ENCODE measurements at regions not wholly inside any gene's neighbourhood (a gene's known extent, or its start where the extent isn't known, plus 50 kb on each side); places are given as distances from the start of the nearest gene placed in this dataset.
"Not testable (repeated sequence)": the region's sequence is repeated elsewhere in the genome, so short reads cannot be mapped to it uniquely, and the experiment has no call there.

DNA sequence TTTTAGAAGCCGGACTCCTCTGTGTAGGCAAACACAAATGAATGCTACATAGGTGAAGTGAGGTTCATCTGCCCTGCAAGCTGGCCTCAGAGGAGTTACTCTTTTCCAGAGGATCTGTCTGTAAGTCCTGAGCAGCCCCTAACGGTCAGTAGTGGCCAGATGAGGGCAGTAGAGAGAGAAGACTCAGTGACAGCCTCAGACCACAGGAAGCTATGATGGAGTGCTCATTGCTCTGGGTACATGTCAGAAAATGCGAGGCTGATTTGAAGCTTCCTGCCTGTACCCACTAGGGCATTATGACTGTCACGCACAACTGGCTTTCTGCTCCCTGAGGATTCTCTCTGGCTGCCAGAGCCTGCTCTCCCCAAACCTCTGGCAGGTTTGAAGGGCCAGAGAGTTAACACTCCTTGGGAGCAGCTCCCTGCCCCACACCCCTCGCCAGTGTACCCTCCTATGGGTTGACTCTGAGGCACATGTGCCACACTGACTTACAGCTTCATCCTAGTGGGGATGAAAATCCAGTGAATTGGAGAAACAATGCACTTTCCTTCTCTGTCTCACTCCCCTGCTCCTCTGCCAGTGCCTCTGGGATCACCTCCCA is 141.5 kb downstream of the GABRG2 start:
- peak; percentile 64 to 70 (median 68) for DNase-seq

DNA sequence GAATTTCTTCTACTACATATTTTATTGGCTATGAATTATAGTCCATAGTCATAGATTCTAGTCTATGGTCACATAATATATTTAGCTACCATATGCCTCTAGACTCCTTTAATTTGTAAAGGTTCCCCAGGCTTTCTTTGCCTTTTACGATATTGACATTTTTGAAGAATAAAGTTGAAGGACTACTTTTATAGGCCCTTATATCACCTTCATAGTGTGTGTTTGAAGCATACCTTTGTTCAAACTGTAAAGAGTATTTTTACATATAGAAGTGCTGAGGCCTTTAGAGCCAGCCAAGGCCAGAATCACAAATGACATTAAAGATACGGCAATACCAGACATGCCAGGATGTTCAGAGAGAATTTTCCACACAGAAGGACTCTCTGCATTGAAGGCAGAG is 147.0 kb downstream of the GABRG2 start:
- no peak for DNase-seq

DNA sequence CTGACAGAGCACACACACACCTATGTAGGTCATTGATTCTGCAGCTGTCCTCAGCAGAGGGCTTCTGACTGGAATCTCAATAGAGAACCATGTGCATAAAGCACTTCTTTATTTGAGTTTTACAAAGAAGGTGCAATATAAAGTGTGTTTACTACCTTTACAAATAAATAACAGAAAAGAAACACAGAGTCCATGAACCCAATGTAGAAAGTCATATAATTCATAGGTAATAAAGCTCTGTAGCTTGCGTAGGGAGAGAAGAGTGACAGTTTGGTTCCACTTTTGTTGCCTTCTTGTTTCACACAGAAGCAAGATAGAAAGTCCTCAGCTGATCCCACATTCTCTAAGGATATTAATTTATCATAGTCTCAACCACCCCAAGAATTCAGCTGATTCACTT is 149.5 kb downstream of the GABRG2 start:
- no peak for DNase-seq

DNA sequence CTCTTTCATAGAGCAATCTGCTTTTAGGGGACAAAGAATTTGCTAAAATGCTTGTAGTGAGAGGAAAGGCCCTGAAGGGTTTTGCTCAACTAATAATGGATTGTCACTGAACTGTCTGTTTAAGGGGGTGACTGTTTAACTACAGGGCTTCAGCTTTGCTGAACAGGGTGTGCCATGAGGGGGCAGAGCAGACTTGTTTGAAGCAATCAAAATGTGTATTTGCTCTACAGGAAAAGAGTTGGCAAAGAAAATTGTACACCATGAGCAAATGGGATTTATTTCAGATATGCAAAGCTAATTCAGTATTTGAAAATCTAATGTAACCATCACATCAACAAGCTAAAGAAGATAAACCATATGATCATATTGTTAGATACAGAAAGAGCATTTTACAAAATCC is 154.3 kb downstream of the GABRG2 start:
- no peak for DNase-seq

DNA sequence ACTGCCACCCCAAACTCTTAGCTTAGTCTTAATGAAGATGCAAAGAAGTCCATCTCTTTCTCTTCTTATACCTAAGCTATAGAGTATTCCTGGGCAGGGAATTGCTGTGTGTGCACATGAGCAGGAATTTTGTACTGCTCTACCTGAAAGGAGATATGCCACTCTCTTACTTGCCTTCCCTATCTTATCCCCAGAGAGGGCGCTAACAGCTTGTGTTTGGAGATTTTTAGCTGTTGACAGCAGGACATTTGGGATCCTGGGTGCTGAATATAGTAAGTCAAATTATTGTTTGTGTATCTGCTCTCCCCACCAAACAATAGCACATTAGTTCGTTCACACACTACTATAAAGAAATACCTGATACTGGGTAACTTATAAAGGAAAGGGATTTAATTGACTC is 159.5 kb downstream of the GABRG2 start:
- DNase-seq, result no peak

DNA sequence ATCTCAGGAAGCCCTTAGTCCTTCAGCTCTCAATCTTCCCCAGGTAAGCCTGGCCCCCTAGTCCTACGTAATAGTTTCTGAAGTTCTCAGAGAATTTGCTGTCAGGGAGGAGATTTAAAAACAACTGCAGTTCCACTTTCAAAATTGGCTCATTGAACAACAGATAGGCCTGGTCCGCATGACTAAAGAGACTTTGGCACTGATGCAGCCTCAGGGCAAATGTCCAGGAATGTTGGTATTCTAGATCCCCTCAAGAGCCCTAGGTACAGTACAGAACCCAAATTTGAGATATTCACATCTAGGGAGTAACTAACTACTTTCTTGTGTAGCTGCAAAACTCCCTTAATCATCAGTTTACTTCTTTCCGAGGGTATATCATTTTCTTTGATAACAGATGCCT is 162.8 kb downstream of the GABRG2 start:
- no peak for DNase-seq

DNA sequence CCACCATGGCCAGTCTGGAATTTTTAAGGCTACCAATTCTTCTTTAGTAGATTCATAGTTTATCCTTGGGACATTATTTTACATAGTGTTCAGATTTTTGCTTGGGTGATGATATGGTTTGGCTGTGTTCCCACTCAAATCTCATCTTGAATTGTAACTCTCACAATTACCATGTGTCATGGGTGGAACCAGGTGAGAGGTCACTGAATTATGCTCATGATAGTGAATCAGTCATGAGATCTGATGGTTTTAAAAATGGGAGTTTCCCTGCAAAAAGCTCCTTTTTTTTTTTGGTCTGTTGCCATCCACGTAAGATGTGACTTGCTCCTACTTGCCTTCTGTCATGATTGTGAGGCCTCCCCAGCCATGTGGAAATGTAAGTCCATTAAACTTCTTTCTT is 163.9 kb downstream of the GABRG2 start:
- DNase-seq, result no peak

DNA sequence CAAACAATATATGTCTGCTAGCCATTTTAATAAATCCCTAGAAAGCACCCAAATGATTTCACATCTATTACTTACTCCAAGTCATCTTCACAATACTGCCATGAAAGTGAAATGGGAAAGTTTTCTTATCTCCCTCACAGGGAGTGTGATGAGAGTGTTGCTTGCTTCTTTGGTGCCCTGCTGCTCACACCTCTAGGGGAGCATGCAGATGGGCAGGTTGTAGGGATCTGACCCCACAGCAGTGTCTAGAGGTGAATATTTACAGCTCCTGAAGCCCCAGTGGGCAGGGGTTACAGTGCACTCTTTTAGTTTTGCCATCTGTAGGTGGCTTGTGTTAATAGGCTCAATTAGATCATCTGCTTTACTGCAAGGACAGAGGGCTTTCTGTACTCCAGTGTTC is 173.2 kb downstream of the GABRG2 start:
- DNase-seq, result no peak

DNA sequence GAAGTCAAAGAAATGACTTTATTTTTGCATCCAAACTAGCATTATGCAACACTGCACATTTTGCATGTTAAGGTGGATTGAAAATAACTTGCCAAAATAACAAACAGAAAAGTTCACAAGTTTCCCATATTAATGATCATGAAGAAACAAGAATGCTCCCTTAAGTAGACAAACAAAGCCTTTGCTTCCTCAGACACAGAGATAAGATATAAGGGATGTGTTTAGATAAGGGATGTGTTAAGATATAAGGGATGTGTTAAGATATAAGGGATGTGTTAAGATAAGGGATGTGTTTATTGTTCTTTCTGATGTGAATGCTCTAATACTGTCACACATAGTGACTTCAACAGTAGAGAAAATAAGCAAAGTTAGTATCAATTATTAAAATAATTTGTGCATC is 174.8 kb downstream of the GABRG2 start:
- no peak for DNase-seq

DNA sequence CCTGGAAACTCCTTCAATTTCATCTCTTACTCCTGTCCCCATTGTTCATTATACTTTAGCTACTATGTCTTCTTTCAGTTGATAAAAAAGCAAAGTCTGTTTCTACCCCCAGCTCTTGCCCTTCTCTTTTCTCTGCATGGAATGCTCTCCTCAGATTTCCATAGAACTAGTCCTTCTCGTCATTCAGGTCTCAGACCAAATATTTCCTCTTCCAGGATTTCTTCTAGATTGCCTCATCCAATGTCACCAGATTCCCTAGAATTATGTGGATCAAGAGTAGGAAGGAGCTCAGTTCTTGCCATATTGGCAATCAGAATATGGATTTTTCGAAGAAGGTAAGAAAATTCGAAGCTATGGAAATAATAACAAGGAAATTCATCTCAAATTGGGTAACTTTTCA is 176.1 kb downstream of the GABRG2 start:
- DNase-seq, result no peak

DNA sequence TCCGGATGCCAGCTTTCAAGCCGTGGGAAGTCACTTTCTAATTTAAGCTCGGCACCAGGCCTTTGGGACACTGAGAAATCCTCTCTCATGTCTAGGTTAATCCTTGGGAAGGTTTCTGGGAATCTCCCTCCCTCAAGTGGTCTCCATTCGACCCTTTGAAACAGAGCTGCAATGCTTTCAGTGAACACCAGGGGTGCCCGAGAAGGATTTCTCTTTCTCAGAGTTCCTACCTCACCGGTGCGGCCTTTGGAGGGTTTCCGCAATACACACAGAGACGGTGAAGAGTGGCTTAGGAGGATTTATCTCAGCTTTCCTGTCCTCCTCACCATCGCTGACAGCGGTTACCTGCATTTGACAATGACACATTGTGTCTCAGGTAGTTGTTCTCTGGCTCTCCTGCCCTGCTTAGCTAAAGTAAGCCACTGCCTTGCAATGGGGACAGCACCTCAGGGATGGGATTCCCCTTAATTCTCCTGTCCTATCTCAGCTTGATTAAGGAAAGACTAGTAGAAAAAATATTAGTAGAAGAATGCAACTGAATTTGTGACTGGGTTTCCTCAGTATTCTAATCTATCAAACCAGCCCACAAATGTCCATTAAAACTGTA is 180.6 kb downstream of the GABRG2 start:
- DNase-seq, result peak in 1 of 4 experiments; percentile 2

DNA sequence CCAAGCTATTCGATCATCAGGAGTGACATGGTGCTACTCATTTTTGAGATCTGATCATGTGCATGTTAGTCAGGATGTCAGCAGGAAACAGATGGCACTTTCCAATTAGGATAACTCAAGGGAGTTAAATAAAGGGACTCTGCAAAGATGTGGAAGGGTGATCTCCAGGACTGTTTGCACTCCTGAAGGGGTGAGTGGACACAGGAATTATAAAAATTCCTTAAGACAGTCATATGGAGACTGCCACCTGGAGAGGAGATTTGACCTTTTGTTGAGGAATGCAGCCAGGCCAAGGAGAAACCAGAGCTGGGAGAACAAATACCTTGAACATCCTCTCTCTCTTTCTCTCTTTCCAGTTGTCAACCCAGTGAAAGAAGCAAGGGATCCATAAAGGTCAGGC is 189.1 kb downstream of the GABRG2 start:
- no peak for DNase-seq

DNA sequence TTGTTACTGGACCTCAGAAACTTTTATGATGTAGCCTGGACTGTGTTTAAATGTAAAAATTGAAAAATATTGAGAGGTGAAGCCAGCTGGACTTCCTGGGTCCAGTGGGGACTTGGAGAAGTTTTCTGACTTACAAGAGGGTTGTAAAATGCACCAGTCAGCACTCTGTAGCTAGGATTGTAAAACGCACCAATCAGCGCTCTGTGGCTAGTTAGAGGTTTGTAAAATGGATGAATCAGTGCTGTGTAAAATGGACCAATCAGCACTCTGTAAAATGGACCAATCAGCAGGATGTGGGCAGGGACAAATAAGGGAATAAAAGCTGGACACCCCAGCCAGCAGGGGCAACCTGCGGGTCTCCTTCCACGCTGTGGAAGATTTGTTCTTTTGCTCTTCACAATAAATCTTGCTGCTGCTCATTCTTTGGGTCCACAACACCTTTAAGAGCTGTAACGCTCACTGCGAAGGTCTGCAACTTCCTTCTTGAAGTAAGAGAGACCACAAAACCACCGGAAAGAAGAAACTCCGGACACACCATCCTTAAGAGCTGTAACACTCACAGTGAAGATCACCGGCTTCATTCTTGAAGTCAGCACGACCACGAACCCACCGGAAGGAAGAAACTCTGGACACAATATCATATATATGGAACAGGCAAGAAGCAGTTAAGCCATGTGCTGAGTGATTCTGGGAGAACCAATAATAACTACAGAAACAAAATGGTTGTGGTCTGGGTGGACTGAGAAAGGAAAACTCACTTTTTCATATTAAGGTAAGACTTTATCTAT is 201.3 kb downstream of the GABRG2 start:
- no peak for DNase-seq

DNA sequence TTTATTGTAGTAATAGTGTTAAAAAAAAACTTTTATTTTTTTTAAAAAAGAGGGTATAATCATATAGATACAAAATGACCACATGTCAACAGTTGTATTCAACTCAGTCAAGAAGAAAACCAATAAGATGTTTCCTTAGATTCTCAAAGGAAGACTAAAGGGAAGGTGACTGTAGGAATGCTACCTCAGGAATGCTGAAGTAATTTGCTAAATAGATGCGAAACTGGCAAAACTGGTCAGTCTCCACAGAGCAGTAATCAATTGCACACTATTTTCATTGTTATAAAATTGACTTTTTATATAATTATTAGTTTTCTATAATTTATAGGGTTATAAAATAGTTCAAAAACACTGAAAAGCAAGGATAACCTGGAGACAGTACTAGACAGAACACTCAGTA is 204.8 kb downstream of the GABRG2 start:
- DNase-seq, result no peak

DNA sequence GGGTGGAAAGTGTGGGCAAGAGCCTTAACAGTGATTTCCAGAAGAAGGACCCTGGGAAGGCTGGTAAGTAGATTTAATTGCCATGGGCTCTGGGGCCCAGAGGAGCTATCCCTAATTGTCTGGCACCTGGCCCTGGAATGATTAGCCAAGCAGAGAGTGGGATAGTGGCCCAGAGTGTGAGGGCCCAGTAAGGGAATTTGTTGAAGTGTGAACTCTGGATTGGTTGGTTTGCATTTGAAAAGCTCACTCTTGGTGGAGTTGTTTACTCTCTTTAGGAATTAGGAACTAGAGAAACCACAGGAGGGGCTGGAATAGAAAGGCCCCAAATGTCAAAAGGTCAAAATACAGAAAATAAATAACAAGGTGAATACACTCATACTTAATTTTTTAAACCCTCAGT is 207.1 kb downstream of the GABRG2 start:
- DNase-seq, result no peak

DNA sequence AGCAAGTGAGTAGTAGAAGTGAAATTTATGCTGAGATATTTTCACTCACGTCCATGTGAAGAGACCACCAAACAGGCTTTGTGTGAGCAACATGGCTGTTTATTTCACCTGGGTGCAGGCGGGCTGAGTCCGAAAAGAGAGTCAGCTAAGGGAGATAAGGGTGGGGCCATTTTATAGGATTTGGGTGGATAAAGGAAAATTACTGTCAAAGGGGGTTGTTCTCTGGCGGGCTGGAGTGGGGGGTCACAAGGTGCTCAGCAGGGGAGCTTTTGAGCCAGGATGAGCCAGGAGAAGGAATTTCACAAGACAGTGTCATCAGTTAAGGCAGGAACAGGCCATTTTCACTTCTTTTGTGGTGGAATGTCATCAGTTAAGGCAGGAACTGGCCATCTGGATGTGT is 207.8 kb downstream of the GABRG2 start:
- not testable (repeated sequence) for DNase-seq

DNA sequence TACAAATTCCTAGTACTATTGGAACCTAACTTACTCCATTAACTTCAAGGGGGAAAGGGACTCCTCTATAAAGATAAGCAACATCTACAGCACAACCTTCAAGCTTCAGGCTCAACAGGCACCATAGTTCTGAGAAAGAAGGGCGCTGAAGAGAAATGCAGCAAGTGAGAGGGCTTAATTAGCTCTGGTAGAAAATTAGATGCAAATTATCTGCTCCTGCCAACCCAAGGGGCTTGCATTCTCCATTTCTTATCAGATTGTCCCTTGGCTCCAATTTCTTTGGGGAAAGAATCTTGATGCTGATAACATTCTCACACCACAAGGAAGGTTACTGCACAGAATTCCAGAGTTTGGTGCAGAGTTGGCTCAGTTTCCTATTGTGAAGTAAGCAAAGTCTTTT is 214.6 kb downstream of the GABRG2 start:
- no peak for DNase-seq

DNA sequence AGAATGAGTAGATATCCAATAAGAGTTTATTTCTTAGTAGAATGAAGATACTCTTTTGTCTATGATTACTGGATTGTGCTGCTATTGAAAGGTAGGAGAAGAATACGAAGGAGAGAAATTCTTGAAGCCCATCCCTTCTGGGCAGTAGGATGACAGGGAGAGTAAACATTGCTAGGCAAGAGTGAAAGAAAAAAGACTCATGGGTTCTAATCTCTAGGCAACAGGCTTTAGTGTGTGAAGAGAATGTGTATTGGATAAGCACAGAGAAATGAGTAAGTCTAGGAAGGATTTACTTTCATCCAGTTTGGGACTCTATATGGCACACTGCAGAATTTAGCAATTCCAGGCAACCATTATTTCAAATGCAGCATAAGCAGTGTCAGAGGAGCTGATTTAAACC is 216.0 kb downstream of the GABRG2 start:
- no peak for DNase-seq

DNA sequence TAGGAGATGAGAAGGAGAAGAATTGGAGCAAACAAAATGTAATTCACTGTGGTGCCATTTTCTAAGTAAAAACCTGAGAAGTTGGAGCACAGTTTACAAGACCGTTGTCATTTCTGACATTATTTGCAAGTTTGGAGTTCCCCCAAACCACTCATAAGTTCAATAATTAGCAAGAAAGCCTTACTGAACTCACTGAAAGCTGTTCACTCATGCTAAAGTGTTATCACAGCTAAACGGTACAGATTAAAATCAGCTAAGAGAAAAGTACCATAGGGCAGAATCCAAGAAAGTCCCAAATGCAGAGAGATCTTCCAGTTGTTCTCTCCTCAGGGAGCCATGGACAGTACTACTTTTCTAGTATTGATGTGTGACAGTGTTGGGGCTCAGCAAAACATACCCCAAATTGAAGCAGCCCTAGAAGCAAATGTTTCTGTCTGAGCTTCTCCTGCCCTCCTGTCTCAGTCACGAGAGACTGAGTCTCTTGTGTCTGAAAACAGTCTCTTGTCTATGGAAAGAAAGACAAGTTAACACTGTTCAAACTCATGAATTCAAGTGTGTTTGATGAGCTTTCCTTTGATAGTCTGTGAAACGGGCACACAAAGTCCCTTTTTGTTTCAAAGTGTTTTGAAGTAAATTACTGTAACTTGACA is 221.2 kb downstream of the GABRG2 start:
- DNase-seq, result no peak

DNA sequence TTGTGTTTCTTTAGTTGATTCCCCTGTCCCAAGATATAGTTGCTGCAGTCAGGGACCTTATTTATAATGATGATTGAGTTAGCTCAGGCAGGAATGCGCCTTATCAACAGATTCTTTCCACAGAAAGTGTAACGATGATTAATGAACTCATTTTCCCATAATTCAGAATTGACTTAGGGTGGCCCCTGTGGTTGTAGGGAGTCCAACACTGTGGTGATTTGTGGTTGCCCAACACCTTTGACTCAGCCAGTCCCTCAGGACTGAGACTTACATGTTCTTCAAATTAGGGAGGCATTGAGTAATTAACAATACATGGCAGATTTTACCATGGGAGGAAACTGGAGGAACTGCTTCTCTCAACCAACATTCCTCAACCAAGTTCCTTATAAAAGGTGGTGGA is 221.9 kb downstream of the GABRG2 start:
- peak in 1 of 4 experiments; percentile 0 for DNase-seq

DNA sequence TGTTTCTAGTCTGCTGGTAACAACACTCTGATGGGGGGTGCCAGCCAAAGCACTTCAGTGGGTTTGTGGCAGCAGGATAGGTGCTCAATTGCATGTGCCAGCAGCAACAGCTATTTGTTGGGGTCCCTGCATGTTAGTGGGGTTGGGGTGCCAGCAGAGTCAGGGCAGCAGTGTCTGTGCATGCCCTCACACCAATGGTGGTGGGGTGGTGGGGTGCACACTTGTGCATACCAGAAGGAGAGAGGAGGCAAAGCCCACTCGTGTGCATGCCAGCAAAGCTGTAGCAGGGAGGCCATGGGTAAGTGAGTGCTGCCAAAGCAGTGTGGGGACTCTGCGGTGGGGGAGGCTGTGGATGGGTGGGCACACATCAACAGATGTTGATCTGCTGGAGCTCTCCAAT is 232.2 kb downstream of the GABRG2 start:
- no peak for DNase-seq

DNA sequence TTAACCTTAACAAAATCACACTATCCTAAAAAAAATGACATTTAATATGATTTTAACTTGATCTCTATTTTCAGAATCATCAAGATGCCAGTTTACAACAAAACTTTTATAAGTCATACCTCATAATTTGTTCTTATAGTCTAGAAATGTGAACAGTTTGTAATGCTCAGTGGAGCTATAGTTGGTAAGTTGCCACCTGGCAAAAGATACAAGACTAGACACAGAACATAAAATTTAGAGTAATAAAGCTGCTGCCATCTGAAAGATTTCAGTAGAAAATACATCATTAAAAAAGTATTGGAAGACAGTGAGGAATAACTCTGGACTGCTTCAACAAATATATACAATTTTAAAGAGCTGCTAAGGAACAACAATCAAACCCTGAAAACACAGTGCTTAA is 233.8 kb downstream of the GABRG2 start:
- no peak for DNase-seq

DNA sequence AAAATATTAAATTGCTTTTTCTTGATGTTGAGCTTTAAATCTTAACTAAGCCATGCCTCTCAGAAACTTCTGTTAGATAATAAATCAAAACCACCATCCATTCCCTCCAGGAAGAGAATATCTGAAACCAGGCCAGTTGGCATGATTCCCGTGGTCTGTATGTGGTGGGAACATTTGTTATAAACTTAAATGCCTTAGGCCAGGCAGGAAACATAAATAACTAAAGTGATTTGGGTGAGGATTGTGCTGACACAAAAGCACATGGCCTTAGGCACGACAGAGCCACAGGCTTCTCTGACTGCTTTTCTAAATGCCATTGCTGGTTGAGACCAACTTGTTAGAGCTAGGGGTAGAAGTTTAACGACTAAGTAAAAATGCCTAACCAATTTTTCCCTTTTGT is 255.9 kb downstream of the GABRG2 start:
- DNase-seq, result no peak

DNA sequence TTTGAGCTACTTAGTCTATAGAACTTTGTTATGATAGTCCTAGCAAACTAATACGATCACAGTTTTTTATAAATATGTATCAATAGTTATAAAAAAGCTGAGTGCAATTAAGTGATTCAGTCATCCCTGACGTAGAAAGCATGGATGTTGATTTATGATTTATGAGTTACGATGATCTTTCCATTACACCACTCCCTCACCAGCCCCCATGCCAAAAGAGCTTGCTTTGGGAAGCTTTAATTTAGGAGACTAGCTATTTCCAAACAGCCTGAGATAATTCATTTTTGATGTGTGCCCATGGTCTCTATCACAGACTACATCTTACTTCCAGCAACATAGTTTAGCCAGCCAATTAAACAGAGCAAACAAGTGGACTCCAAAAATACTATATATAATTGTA is 256.8 kb downstream of the GABRG2 start:
- no peak for DNase-seq
